GM19397 (cell line): ENCODE measurements at regions not wholly inside any gene's neighbourhood (a gene's known extent, or its start where the extent isn't known, plus 50 kb on each side); places are given as distances from the start of the nearest gene placed in this dataset.

ENCODE experiments used
- ATAC-seq: cut with Tn5 transposase; IDR thresholded peaks from one replicate; pipeline ENCODE4 v1.9.1; 2021; ENCODE audit warnings: mild to moderate bottlenecking, moderate library complexity; ENCODE audit not compliant: unreplicated experiment

DNA sequence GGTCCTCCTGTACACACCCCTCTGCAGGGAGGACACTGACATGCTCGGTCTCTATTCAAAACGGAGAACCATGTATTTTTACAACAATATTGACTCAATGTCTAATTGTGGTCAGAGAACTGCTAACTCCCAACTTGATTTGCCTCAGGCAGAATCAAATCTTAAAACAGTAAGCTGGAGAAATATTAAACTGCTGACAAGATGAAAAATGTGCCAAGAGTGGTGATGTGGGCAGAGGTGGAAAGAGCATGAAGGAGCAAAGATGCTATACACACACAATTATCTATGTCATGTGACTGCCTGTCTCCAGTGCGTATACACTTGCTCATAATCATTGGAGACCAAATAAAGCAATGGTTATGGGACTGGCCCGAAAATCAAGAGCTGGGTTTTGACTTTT is 556.1 kb upstream of the ZNF608 start:
- ATAC-seq: no peak

DNA sequence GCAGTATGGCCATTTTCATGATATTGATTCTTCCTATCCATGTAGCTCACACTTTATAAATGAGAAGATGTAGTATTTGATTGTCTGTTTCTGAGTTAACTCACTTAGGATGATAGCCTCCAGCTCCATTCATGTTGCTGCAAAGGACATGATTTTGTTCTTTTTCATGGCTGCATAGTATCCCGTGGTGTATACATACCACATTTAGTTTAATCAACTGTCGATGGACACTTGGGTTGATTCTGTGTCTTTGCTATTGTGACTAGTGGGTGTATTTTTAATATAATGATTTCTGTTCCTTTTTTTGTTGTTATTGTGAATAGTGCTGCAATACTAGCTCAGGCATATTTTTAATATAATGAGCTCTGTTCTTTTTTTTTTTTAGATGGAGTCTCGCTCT is 560.3 kb upstream of the ZNF608 start:
- ATAC-seq: no peak

- ATAC-seq: no peak
Measured at GRCh38 chr5:125310749-125311148, 564.3 kb upstream of the ZNF608 start.

- ATAC-seq: no peak
Measured at GRCh38 chr5:125311743-125312142, 565.3 kb upstream of the ZNF608 start.

DNA sequence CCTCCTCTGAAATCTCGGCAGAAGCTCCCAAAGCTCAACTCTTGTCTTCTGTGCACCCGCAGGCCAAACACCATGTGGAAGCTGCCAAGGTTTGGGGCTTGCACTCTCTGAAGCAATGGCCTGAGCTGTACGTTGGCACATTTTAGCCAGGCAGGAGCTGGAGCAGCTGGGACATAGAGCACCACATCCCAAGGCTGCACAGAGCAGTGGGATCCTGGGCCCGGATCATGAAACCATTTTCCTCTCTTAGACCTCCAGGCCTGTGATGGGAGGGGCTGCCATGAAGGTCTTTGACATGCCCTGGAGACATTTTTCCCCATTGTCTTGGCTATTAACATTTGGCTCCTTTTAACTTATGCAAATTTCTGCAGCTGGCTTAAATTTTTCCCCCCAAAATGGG is 567.1 kb upstream of the ZNF608 start:
- no peak for ATAC-seq

- no peak for ATAC-seq
Measured at GRCh38 chr5:125315306-125315705, 568.9 kb upstream of the ZNF608 start.

- no peak for ATAC-seq
Measured at GRCh38 chr5:125316391-125316790, 570.0 kb upstream of the ZNF608 start.

DNA sequence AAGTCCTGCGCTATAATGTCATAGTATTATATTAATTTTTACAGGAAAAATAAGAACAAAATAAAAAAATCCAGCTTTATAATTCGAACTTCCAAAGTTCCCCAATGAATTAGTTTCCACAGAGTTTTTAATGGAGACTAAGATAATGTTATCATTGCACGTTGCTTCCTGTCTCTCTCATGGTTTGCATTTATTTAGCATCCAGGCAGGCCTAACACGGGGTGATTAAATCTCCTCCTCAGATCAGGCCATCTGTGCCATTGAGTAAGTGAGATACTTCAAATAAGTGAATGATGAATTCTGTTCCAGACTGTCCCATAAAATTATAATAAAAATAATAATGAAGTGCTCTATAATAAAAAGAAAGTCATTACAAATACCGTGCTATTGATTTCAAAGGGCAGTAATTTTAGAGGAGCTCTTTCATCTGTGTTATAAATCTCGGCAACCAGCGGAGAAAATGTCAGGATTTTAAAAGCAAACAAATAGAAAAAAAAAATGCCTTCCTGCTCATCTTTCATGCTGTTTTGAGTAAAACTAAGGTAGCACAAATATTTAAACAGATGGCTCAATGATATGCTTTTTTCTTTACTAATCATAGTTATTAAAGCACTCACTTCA is 570.6 kb upstream of the ZNF608 start:
- no peak for ATAC-seq

DNA sequence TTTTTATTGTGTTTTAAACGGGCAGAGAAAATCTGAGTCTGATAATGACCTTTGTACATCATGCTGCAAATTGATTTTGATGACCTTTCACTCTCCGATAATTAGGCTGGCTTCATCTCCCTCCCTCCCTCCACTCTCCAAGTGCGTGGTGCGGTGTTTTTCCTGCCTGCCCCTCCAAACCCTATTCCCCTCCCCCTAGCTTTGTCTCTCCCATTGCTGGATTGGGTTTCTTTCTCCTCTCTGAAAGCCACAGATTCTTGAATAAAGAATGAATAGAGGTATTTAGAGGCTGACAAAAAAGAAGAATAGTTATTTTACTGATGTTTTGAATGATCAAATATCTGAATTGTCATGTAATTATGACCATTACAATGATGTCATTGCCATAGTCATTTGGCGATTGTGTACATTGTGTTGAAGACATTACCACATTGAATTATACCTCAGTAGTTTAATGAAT is 571.1 kb upstream of the ZNF608 start:
- ATAC-seq: no peak

DNA sequence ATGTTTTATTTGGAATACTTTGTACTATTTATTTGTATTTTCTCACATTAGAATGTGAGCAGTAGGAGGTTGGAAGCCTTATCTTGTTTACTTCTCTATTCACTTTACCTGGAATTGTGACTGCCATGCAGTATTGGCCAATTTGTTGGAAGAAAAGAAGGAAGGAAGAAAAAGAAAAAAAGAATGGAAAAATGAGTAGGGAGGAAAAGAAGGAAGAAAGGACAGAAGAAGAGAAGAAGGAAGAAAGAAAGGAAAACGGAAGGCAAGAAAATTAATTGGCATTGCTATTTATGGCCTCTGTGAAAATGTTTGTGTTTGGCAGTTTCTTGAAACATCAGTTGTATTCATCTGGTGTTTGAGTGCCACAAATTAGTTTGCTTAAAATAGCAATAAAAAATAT is 575.2 kb upstream of the ZNF608 start:
- ATAC-seq: no peak

DNA sequence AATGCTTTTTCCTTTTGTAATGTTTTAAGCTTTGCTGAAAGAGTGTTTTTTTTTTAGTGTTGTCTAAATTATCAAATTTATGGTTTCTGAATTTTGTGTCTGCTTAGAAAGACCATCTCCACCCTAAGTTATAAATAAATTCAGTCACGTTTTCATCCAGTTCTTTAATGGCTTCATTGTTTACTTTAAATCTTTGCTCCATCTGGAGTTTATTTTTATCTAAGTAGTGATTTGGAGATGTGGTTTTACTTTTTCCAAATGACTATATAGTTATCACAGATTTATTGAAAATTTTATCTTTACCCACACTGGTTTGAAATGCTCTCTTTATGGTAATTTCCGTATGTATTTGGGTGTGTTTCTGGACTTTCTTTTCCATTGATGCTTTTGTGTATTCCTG is 577.2 kb upstream of the ZNF608 start:
- no peak for ATAC-seq

DNA sequence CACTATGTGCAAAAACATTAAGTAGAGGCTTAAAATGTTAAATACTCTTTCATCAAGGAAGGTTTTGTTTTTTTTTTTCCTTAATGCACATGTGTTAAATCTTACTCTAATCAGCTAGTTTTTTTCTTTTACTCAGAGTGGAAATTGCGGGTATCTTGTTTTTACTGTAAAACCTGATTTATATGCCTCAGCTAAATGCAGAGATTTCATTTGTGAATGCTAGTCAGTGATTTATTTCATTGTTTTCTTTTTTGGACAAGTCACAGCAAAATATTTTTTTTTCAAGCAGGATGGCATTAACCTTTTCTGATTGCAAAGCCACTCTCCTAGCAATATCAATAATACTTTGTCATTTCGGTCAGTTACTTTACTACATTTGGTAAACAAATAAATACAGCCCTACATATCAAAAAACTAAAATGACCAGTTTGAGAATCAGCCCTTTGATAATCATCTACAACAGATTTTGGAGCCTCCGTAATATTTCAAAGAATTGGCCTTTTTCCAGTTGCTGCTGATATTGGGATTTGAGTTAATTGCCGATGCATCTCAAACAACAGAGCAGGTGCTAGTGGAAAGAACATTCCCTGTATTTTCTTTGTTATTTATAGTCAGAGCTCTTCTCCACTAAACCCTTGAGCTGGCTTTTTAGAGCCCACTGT is 579.2 kb upstream of the ZNF608 start:
- ATAC-seq: no peak

DNA sequence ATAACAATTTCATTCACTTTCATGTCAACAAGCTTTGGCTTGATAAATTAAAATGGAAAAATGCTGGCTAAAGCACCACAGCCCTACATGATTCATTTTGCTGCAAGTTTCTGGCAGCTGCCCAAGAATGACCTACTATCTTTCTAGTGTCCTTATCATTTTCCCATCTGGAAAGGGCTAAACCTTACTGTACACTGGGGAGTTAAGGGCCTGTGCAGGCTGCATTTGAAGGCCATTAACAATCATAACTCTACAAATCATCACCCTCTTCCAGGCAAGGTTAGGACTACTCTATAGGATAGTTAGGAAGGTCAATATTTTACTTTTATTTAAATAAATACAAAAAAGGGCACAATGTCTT is 579.7 kb upstream of the ZNF608 start:
- ATAC-seq: no peak

GRCh38 chr5:125327676-125328075 is 581.2 kb upstream of the ZNF608 start:
- no peak for ATAC-seq

DNA sequence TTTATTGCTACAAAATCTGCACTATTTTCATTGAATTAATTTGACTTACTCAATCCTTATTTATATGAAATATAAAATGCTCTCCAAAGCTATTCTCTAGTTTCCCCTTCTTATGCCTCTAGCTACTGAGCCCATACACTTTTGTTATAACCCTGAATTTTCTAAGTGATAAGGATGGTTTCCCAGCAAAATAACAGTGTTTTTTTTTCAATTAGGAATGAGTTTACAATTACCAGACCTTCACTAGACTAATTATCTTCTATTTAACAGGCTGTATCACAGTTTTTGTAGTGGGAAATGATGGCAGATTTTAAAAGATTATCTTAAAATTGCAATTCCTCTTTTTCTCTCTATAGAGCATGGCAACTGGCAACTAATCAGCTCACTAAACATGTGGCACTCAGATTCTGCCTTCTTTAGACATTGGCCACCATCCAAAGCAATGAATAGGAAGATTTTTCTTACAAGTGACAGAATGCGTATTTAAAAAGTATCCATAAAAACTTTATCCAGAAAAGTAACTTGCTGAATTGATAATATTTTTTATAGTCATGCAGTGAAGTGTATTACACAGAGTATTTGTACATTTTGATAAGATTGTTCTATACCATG is 585.7 kb upstream of the ZNF608 start:
- ATAC-seq: no peak

- no peak for ATAC-seq
Measured at GRCh38 chr5:125333416-125333815, 587.0 kb upstream of the ZNF608 start.

GRCh38 chr5:125336401-125336800 is 590.0 kb upstream of the ZNF608 start:
- ATAC-seq: no peak

DNA sequence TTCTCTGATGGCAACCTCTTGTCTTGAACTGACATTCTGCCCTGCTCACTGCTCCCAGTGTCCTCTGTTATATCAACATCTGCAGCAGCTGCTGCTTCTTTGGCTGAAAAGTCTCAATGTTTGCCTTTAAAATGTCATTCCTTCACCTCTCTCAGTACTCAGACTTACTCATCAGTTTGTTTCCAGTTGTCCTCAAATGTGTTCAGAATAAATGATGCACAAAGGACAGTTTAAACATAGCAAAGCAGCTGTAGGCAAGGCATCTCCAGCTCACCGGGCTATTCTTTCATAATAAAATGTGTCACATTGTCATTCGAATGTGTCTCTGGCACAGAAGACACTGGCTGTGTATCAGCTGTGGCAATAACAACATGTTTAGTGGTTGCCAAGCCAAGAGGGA is 590.9 kb upstream of the ZNF608 start:
- ATAC-seq: no peak

DNA sequence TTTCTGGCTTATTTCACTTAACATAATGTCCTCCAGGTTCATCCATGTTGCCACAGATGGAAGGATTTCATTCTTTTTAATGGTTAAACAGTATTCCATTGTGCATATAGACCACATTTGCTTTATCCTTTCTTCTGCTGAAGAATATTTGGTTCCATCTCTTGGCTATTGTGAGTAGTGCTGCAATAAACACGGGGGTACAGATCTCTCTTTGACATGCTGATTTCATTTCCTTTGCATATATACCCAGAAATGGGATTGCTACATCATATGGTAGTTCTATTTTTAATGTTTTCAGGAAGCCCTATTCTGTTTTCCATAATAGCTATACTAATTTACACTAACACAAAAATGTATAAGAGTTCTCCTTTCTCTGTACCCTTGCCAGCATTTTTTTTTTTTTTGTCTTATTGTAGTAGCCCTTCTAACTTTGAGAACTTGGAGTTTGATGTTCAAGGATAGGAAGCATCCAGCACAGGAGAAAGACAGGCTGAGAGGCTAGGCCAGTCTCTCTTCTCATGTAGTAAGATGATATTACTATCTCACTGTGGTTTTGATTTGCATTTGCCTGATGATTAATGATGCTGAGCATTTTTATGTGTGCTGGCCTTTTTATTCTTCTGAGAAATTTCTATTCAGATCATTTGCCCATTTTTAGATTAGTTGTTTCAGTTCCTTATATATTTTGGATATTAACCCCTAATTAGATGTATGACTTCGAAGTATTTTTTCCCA is 592.2 kb upstream of the ZNF608 start:
- ATAC-seq: no peak

GRCh38 chr5:125341436-125341835 is 595.0 kb upstream of the ZNF608 start:
- no peak for ATAC-seq

GRCh38 chr5:125343015-125343414 is 596.6 kb upstream of the ZNF608 start:
- no peak for ATAC-seq

GRCh38 chr5:125346316-125346715 is 599.9 kb upstream of the ZNF608 start:
- ATAC-seq: no peak
